Kidney (tissue), 13 donors: ENCODE measurements at regions not wholly inside any gene's neighbourhood (a gene's known extent, or its start where the extent isn't known, plus 50 kb on each side); places are given as distances from the start of the nearest gene placed in this dataset.

ENCODE experiments used
- DNase-seq, 5 donors: peaks; one replicate each; pipeline ENCODE4 v3.0.0-alpha.2; 2013 to 2020
- FAIRE-seq: peaks from 2 replicates; lab custom pipeline; 2012; peaks lifted over from hg19 to GRCh38; lab: Jason Lieb, UNC
- H3K27ac ChIP-seq, 2 donors: one replicate each; pipeline ENCODE4 v1.7.0; 2013; ENCODE audit warnings: low read depth in 2 of 2, low read length in 2 of 2, inconsistent platforms in 1 of 2
- H3K27me3 ChIP-seq: one replicate; pipeline ENCODE4 v1.7.1; 2013; ENCODE audit warnings: low read length, inconsistent platforms; ENCODE audit not compliant: control insufficient read depth, insufficient read depth
- H3K36me3 ChIP-seq, 3 donors: one replicate each; pipeline versions ENCODE4 v1.7.0 to v1.7.1; 2013; ENCODE audit warnings: low read length in 3 of 3, control low read depth in 1 of 3, inconsistent platforms in 1 of 3; ENCODE audit not compliant: insufficient read depth in 3 of 3, control insufficient read depth in 2 of 3
- H3K4me1 ChIP-seq, 3 donors: one replicate each; pipeline versions ENCODE4 v1.7.0 to v1.7.1; 2013; ENCODE audit warnings: low read length in 3 of 3, inconsistent platforms in 1 of 3, low read depth in 1 of 3; ENCODE audit not compliant: control insufficient read depth in 2 of 3, insufficient read depth in 2 of 3
- H3K4me3 ChIP-seq, 3 donors: one replicate each; pipeline versions ENCODE4 v1.7.0 to v1.8.1; 2013; ENCODE audit warnings: low read length in 3 of 3, control low read depth in 1 of 3, inconsistent platforms in 1 of 3
- H3K9ac ChIP-seq, 3 donors: one replicate each; pipeline versions ENCODE4 v1.7.0 to v1.7.1; 2013; ENCODE audit warnings: low read length in 3 of 3, control low read depth in 1 of 3, inconsistent platforms in 1 of 3
- H3K9me3 ChIP-seq, 3 donors: one replicate each; pipeline versions ENCODE4 v1.7.0 to v1.7.1; 2013; ENCODE audit warnings: low read length in 3 of 3, control low read depth in 1 of 3, inconsistent platforms in 1 of 3; ENCODE audit not compliant: control insufficient read depth in 2 of 3, insufficient read depth in 1 of 3
- CTCF ChIP-seq: IDR thresholded peaks from 3 replicates; pipeline ENCODE4 v1.5.1; 2012; ENCODE audit warnings: mild to moderate bottlenecking, moderate library complexity, borderline replicate concordance; ENCODE audit not compliant: insufficient read depth; ENCODE audit errors: extremely low read depth
- intact Hi-C: fragments of 100-400 bp; cut with DNase I; formaldehyde crosslinking; loops from one replicate; pipeline ENCODE4 v1.11.1; 2022
- donor health status: control.
- donor health status: control.
- donor health status: control.
- donor health status: control.
- donor health status: control.
- donor health status: DM: yes; HTN: yes; CAD: no.
- donor health status: Normal renal cell carcinoma (clear cell type).

GRCh38 chr16:65226077-65226476 lies 104.2 kb upstream of the CDH11 start:
- intact Hi-C loops = no loop called here
- Histone ChIP-seq H3K36me3 (no peaks in the 10 kb centered on the region), H3K9me3 (no peaks in the 10 kb centered on the region), H3K27me3 (no peaks in the 10 kb centered on the region), H3K9ac (no peak overlapping the region), H3K27ac (no peak overlapping the region), H3K4me1 (no peaks in the 10 kb centered on the region), H3K4me3 (no peak overlapping the region)
- FAIRE-seq = no peak
- no peak for DNase-seq
- TF ChIP-seq CTCF = no peak

- FAIRE-seq = no peak
- no peak overlapping the region for H3K4me3 ChIP-seq
- H3K27ac ChIP-seq = no peak overlapping the region
- no peak for TF ChIP-seq CTCF
- no peak for DNase-seq
- H3K4me1 ChIP-seq = no peaks in the 10 kb centered on the region
- no peak overlapping the region for H3K9ac ChIP-seq
- intact Hi-C loops = no loop called here
- H3K27me3 ChIP-seq = no peaks in the 10 kb centered on the region
- no peaks in the 10 kb centered on the region for H3K36me3 ChIP-seq
- no peaks in the 10 kb centered on the region for H3K9me3 ChIP-seq
Observed at GRCh38 chr16:65225488-65225887, 103.6 kb upstream of the CDH11 start.

- DNase-seq (no peak), FAIRE-seq (no peak)
- TF ChIP-seq CTCF = no peak
- no peak overlapping the region for H3K9ac ChIP-seq
- H3K36me3 ChIP-seq = no peaks in the 10 kb centered on the region
- no peaks in the 10 kb centered on the region for H3K9me3 ChIP-seq
- no peak overlapping the region for H3K4me3 ChIP-seq
- intact Hi-C loops = no loop called here
- H3K27me3 ChIP-seq = no peaks in the 10 kb centered on the region
- no peaks in the 10 kb centered on the region for H3K4me1 ChIP-seq
- H3K27ac ChIP-seq = no peak overlapping the region
Observed at GRCh38 chr16:65224994-65225393, 103.1 kb upstream of the CDH11 start.

GRCh38 chr16:65224471-65224870 lies 102.6 kb upstream of the CDH11 start:
- H3K27ac ChIP-seq = no peak overlapping the region
- no peak for TF ChIP-seq CTCF
- H3K9me3 ChIP-seq = no peaks in the 10 kb centered on the region
- H3K4me3 ChIP-seq = no peak overlapping the region
- FAIRE-seq (no peak), DNase-seq (no peak)
- H3K9ac ChIP-seq = no peak overlapping the region
- no peaks in the 10 kb centered on the region for H3K27me3 ChIP-seq
- H3K36me3 ChIP-seq = no peaks in the 10 kb centered on the region
- intact Hi-C loops = no loop called here
- H3K4me1 ChIP-seq = no peaks in the 10 kb centered on the region
